HAP-1 (cell line): ENCODE measurements at regions not wholly inside any gene's neighbourhood (a gene's known extent, or its start where the extent isn't known, plus 50 kb on each side); places are given as distances from the start of the nearest gene placed in this dataset.
"Not testable (repeated sequence)": the region's sequence is repeated elsewhere in the genome, so short reads cannot be mapped to it uniquely, and the experiment has no call there.

ENCODE experiments used
- DNase-seq, 2 experiments: peaks; one replicate each; pipeline ENCODE4 v3.0.0-alpha.2; 2016 to 2020; ENCODE audit warnings: low spot score in 2 of 2
- H3K27me3 ChIP-seq: fragments of 250-450 bp; sonication (Bioruptor Pico); 2 replicates; pipeline ENCODE4 v1.5.1; 2020; ENCODE audit warnings: low read depth, mild to moderate bottlenecking, moderate library complexity
- H3K36me3 ChIP-seq: fragments of 250-450 bp; sonication (Bioruptor Pico); replicated peaks from 2 replicates; pipeline ENCODE4 v1.5.1; 2020; ENCODE audit warnings: mild to moderate bottlenecking
- H3K4me1 ChIP-seq: fragments of 250-450 bp; sonication (Bioruptor Pico); 2 replicates; pipeline ENCODE4 v1.5.1; 2020; ENCODE audit warnings: mild to moderate bottlenecking
- H3K4me3 ChIP-seq: fragments of 250-450 bp; sonication (Bioruptor Pico); 2 replicates; pipeline ENCODE4 v1.5.1; 2020; ENCODE audit warnings: mild to moderate bottlenecking, moderate library complexity
- H3K9me3 ChIP-seq: fragments of 250-450 bp; sonication (Bioruptor Pico); 2 replicates; pipeline ENCODE4 v1.5.1; 2020; ENCODE audit warnings: mild to moderate bottlenecking, moderate library complexity
- in situ Hi-C: fragments of 300-500 bp; cut with MboI; formaldehyde crosslinking; loops from 3 replicates; pipeline ENCODE4 v1.14.3; 2020; ENCODE audit warnings: low sequenced_read_pairs, inconsistent platforms, mixed read lengths

DNA sequence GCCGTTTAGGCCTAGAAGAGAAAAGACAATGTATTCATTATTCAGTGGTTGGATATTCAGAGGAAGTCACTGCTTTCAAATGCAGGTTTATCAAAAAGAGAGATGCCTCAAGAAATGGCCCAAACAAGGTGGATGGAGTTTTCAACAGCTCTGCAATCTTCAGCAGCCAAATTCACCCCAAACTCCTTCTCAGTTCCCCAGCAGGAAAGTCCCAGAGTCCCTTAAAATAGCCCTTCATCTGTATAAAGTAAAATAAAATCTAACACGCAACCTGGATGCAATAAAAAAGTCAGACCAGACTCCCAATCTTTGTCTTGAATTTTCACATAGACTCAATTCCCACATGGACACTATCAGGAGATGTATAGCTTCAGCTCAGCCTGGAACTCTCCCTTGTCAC, 101.6 kb upstream of the SPATA12 start:
- Histone ChIP-seq H3K36me3 (no peaks in the 10 kb centered on the region), H3K4me3 (no peak overlapping the region), H3K4me1 (no peaks in the 10 kb centered on the region), H3K9me3 (no peaks in the 10 kb centered on the region), H3K27me3 (no peaks in the 10 kb centered on the region)
- DNase-seq = no peak
- in situ Hi-C loops = no loop called here

DNA sequence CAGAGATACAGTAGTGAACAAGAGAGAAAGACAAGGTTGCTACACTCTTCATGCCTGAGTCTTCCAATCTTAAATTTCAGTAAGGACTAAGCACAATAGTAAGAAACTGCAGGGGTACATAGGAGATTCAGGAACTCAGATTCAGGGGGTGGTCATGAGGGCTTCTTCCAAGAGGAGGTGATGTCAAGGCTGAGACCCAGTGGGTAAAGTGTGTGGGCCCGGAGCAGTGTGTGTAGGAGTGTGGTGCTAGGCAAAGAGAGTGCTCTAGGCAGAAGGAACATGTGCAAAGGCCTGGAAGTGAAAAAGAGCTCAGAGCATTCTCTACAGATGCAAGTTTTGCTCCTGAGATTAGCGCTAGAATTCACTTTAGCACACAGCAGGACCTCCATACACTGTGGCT, 102.9 kb upstream of the SPATA12 start:
- Histone ChIP-seq H3K4me1 (no peaks in the 10 kb centered on the region), H3K4me3 (no peak overlapping the region), H3K9me3 (no peaks in the 10 kb centered on the region), H3K27me3 (no peaks in the 10 kb centered on the region), H3K36me3 (no peaks in the 10 kb centered on the region)
- in situ Hi-C loops = no loop called here
- no peak for DNase-seq

DNA sequence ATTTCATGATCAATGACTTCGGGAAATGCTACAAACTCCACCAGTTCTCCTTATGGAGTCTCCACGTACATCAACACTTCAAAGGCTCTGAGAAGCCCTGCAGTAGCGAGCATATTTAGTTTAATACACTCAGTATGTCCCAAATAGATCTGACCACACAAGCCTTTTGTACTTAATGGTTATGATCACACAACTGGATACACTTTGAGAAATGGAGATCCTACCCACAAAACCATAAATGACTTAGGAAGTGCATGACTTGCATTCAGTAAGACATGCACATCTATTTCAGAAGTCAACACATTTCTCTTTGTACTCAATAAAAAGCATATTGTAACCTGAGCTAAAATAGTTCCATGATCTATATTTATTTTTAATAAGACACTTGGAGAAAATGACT, 103.6 kb upstream of the SPATA12 start:
- in situ Hi-C loops = no loop called here
- no peak for DNase-seq

DNA sequence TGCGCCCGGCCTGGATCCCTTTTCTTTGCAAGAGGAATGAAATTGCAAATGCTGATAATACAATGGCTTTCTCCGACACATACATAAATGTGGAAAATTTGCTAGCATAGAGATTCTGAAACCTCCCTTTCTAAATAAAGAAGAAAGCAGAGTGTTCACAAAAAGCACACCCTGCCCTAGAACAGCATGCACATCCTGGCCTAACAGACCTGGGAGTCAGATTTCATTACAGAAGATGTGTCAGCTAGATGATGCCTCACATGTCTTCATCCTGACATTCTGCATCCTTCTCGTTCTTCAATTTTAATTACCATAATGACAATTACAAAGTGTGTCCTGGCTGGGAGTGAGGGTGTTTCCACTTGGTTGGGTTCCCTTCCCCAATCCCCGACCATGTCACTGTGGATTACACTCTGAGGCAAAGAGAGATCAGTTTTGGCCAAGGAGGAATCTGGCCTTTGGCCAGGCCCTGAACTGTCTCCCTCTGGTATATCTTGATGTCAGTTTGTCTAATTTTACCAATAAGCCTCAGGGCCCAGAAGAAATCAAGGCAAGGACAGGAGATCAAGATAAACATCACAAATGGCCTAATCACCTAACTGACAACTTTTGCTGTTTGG, 104.9 kb upstream of the SPATA12 start:
- Histone ChIP-seq H3K4me3 (no peak overlapping the region), H3K9me3 (no peaks in the 10 kb centered on the region), H3K36me3 (no peaks in the 10 kb centered on the region), H3K27me3 (no peaks in the 10 kb centered on the region), H3K4me1 (no peaks in the 10 kb centered on the region)
- in situ Hi-C loops = no loop called here
- no peak for DNase-seq

More for the DNA sequence above, 103.6 kb upstream of the SPATA12 start:
- Histone ChIP-seq H3K36me3 (no peaks in the 10 kb centered on the region), H3K4me3 (no peak overlapping the region), H3K27me3 (no peaks in the 10 kb centered on the region), H3K4me1 (no peaks in the 10 kb centered on the region), H3K9me3 (no peaks in the 10 kb centered on the region)

DNA sequence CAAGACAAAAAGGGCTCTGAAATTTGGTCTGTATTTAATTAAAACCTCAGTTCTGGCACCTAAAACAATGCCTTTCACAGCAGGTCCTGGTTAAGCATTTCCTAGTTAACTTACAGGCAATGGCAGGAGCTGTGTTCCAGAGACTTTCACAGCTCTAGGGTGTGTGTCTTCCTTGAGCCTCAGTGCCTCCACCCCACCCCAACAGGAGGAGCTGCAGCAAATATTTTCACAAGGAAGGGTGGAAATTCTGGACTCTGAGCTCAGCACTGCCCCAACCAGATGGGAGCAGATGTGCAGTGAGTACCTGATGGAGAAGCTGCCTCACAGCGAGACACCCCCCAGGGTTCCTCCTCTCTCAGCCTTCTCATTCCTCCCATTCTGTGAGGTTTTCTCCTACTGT, 106.3 kb upstream of the SPATA12 start:
- in situ Hi-C loops = no loop called here
- H3K9me3 ChIP-seq = no peaks in the 10 kb centered on the region
- DNase-seq = no peak
- no peaks in the 10 kb centered on the region for H3K4me1 ChIP-seq
- H3K36me3 ChIP-seq = no peaks in the 10 kb centered on the region
- H3K4me3 ChIP-seq = no peak overlapping the region
- no peaks in the 10 kb centered on the region for H3K27me3 ChIP-seq

DNA sequence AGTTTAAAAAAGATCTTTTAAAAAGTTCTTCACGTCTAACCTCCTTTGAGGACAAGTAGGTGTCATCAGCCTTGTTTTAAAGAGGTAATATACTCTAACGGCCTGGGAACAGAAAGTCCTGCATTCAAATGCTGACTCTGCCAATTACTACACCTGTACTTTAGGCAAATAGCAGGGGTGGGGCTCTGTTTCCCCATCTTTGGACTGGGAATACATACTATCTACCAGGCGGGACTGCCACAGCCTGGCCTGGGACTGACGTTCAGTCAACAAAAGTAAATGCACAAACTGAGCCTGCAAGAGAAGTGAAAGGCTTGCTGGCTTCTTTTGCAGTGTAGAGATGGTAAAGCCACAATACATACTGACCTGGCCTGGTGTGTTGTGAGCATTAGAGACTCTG, 107.6 kb upstream of the SPATA12 start:
- no peaks in the 10 kb centered on the region for H3K36me3 ChIP-seq
- H3K27me3 ChIP-seq = no peaks in the 10 kb centered on the region
- DNase-seq = no peak
- no peak overlapping the region for H3K4me3 ChIP-seq
- H3K4me1 ChIP-seq = no peaks in the 10 kb centered on the region
- in situ Hi-C loops = no loop called here
- H3K9me3 ChIP-seq = no peaks in the 10 kb centered on the region

DNA sequence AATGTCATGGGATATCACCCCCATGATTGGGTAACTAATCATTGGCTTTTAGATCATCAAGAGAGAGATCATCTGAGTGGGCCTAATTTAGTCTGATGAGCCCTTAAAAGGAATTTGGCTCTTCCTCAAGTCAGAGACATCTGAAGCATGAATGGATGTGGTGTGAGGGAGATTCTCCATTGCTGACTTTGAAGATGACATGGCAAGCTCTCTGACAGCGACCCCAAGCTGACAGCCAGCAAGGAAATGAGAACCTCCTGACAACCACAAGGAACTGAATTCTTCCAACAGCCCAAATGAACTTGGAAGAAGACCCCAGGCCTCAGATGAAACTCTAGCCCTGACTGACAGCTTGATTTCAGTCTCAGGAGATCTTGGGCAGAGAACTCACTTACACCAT, 108.4 kb upstream of the SPATA12 start:
- Histone ChIP-seq H3K36me3 (no peaks in the 10 kb centered on the region), H3K9me3 (no peaks in the 10 kb centered on the region), H3K27me3 (no peaks in the 10 kb centered on the region), H3K4me1 (no peaks in the 10 kb centered on the region), H3K4me3 (no peak overlapping the region)
- in situ Hi-C loops = no loop called here
- no peak for DNase-seq

DNA sequence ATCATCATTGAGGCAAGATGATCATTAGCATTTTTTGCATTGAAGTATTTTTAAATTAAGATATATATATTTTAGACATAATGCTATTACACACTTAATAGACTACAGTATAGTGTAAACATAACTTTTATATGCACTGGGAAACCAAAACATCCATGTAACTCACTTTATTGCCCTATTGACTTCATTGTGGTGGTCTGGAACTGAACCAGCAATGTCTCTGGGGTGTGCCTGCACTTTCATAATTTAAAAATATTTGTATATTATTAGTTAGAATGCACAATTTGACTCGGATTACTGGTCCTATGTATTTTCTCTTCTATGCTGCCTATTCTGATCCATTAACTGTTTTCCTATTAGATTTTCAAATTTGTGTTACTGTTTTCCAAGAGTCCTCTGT, 109.1 kb upstream of the SPATA12 start:
- no peak overlapping the region for H3K4me3 ChIP-seq
- H3K4me1 ChIP-seq = no peaks in the 10 kb centered on the region
- DNase-seq = no peak
- 0 out of 2 replicates have a peak, but pooled peaks cover 1% of the 10 kb centered on the region for H3K9me3 ChIP-seq
- in situ Hi-C loops = no loop called here
- H3K36me3 ChIP-seq = no peaks in the 10 kb centered on the region
- no peaks in the 10 kb centered on the region for H3K27me3 ChIP-seq

DNA sequence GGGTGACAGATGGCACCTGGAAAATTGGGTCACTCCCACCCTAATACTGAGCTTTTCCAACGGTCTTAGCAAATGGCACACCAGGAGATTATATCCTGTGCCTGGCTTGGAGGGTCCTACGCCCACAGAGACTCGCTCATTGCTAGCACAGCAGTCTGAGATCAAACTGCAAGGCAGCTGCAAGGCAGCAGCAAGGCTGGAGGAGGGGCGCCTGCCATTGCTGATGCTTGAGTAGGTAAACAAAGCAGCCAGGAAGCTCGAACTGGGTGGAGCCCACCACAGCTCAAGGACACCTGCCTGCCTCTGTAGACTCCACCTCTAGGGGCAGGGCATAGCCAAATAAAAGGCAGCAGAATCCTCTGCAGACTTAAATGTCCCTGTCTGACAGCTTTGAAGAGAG, 115.1 kb upstream of the SPATA12 start:
- H3K9me3 ChIP-seq, DNase-seq, H3K4me1 ChIP-seq, H3K4me3 ChIP-seq, H3K27me3 ChIP-seq, H3K36me3 ChIP-seq, in situ Hi-C loops: not testable (repeated sequence)

DNA sequence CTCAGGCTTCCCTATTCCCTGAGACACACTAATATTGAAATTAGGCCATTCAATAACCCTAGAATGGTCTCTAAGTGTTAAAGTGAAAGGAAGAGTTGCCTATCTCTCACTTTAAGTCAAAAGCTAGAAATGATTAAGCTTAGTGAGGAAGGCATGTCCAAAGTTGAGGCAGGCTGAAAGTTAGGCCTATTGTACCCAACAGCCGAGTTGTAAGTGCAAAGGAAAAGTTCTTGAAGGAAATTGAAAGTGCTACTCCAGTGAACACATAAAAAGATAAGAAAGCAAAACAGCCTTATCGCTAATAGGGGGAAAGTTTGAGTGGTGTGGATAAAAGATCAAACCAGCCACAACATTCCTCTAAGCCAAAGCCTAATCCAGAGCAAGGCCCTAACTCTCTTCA, 117.9 kb upstream of the SPATA12 start:
- H3K36me3 ChIP-seq = no peaks in the 10 kb centered on the region
- in situ Hi-C loops = no loop called here
- H3K4me1 ChIP-seq = no peaks in the 10 kb centered on the region
- H3K4me3 ChIP-seq = no peak overlapping the region
- no peaks in the 10 kb centered on the region for H3K27me3 ChIP-seq
- 0 out of 2 replicates have a peak, but pooled peaks cover 3% of the 10 kb centered on the region for H3K9me3 ChIP-seq
- DNase-seq = no peak

DNA sequence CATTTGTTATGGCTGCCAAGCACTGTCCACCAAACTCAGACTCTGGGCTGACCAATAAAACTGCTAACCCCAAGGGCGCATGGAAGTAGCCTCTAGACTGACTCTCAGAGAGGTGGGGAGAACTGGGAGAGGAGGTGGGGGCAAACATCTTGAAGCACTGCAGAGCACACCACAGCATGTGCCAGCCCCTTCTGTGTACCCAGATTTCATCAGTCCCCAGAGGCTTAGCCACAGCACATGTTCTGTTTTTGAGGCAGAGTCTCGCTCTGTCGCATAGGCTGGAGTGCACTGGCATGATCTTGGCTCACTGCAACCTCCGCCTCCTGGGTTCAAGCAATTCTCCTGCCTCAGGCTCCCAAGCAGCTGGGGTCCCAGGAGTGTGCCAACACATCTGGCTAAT, 119.5 kb upstream of the SPATA12 start:
- no peaks in the 10 kb centered on the region for H3K27me3 ChIP-seq
- H3K4me3 ChIP-seq = no peak overlapping the region
- in situ Hi-C loops = no loop called here
- DNase-seq = no peak
- H3K36me3 ChIP-seq = no peaks in the 10 kb centered on the region
- H3K9me3 ChIP-seq = no peaks in the 10 kb centered on the region
- H3K4me1 ChIP-seq = no peaks in the 10 kb centered on the region

DNA sequence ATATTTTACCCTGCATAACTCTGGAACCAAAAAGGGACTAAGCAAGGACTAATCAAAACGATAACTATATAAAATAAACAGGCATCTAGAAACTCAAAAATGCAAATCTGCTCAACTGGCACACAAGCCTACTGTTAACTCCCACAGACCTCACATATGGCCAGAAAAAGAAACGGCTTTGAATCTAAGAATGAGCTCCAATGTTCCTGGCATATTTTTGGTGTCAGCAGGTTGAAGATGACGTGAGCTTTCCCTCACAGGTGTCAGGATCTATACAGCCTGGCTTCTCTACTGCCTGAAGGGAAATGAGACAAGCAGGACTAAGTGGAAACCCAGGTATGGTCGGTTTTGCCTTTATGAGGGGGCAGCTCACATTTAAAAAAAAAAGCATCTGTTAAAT, 120.1 kb upstream of the SPATA12 start:
- Histone ChIP-seq H3K27me3 (no peaks in the 10 kb centered on the region), H3K4me1 (no peaks in the 10 kb centered on the region), H3K4me3 (no peak overlapping the region), H3K36me3 (no peaks in the 10 kb centered on the region), H3K9me3 (no peaks in the 10 kb centered on the region)
- in situ Hi-C loops = no loop called here
- DNase-seq = no peak

DNA sequence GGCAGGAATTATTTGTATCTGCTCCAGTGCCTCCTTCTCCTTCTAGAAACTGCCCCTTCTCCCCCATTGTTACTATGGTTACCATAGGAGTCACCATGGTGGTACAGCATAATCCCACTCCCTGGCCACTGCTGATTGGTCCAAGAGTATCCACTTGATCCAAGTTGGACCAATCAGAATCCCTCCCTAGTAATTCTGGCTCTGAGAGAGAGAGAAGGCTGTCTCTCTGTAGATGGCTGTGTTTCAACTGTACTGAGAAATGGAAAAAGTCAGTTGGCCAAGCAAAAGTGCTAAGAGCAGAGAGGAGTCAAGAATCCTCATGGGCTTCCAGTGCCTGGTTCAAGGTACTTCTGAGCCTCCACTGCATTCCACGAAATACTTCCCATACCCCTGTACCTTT, 120.6 kb upstream of the SPATA12 start:
- Histone ChIP-seq H3K27me3 (no peaks in the 10 kb centered on the region), H3K4me1 (no peaks in the 10 kb centered on the region), H3K36me3 (no peaks in the 10 kb centered on the region), H3K9me3 (no peaks in the 10 kb centered on the region), H3K4me3 (no peak overlapping the region)
- in situ Hi-C loops = no loop called here
- DNase-seq = no peak

DNA sequence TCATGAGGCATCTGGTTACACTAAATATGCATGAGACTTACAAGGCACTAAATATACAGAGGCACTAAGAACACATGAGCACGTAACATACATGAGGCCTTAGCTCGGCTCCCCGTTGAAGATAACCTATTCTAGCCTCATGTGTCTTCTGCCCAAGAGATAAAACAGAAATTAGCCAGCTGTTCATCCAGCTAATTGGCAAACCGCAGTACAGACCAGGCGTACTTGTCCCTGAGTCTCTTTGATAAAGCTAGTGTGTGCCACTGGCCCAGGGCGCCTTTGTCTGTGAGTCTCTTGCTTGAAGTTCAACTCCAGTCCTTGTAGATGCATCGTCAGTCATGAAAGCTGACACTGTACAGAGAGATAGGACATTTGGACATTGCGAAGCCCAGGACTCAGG, 121.9 kb upstream of the SPATA12 start:
- Histone ChIP-seq H3K4me1 (no peaks in the 10 kb centered on the region), H3K4me3 (no peak overlapping the region), H3K36me3 (no peaks in the 10 kb centered on the region), H3K9me3 (no peaks in the 10 kb centered on the region), H3K27me3 (no peaks in the 10 kb centered on the region)
- DNase-seq = no peak
- in situ Hi-C loops = no loop called here

DNA sequence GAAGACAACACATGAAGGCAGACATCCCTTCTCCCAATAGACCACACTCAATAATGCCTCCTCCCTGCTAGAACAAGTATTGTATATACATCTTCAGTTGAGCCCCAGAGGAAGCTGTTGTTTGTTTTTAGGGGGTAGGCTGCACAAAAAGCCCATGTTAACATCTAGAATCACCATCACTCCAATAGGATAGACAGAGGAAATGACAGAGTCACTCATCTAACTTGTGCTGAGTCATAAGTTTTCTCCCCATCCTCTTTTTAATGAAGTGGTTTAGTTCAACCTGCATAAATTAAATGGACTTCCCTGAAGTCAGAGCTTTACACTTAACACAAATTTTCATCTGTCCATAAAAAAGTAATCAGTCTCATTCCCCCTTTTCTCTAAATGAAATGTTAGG, 122.9 kb upstream of the SPATA12 start:
- in situ Hi-C loops = no loop called here
- DNase-seq = no peak
- no peaks in the 10 kb centered on the region for H3K9me3 ChIP-seq
- no peak overlapping the region for H3K4me3 ChIP-seq
- H3K27me3 ChIP-seq = no peaks in the 10 kb centered on the region
- no peaks in the 10 kb centered on the region for H3K4me1 ChIP-seq
- H3K36me3 ChIP-seq = no peaks in the 10 kb centered on the region
